GM12801 (cell line): ENCODE measurements at regions not wholly inside any gene's neighbourhood (a gene's known extent, or its start where the extent isn't known, plus 50 kb on each side); places are given as distances from the start of the nearest gene placed in this dataset.

Source experiments
- TF ChIP-seq, protein P1 (sequence below): IDR thresholded peaks from one replicate; pipeline ENCODE4 v1.5.1; 2011; ENCODE audit warnings: control low read depth; ENCODE audit not compliant: insufficient read length; ENCODE audit errors: extremely low read depth

DNA sequence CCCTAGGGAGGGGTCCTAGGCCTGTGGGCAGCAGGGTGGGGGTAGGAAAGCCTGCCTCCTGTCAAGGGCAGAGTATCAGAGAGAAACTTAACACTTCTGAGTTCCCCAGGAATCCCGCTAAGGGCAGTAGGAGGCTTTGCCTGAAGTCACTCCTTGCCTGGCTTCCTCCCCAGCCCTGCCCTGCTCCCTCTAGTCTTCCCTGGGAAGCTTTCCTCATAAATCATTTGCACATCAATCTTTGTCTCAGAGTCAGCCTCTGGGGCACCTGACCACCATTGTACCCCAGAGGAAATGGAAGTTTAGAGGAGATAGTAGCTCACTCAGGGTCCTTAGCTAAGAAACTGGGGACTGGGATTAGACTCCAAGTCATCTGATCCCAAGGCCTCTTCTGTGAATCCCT lies 129.4 kb upstream of the TLE3 start:
- TF ChIP-seq, protein P1, sequence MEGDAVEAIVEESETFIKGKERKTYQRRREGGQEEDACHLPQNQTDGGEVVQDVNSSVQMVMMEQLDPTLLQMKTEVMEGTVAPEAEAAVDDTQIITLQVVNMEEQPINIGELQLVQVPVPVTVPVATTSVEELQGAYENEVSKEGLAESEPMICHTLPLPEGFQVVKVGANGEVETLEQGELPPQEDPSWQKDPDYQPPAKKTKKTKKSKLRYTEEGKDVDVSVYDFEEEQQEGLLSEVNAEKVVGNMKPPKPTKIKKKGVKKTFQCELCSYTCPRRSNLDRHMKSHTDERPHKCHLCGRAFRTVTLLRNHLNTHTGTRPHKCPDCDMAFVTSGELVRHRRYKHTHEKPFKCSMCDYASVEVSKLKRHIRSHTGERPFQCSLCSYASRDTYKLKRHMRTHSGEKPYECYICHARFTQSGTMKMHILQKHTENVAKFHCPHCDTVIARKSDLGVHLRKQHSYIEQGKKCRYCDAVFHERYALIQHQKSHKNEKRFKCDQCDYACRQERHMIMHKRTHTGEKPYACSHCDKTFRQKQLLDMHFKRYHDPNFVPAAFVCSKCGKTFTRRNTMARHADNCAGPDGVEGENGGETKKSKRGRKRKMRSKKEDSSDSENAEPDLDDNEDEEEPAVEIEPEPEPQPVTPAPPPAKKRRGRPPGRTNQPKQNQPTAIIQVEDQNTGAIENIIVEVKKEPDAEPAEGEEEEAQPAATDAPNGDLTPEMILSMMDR: no peak

DNA sequence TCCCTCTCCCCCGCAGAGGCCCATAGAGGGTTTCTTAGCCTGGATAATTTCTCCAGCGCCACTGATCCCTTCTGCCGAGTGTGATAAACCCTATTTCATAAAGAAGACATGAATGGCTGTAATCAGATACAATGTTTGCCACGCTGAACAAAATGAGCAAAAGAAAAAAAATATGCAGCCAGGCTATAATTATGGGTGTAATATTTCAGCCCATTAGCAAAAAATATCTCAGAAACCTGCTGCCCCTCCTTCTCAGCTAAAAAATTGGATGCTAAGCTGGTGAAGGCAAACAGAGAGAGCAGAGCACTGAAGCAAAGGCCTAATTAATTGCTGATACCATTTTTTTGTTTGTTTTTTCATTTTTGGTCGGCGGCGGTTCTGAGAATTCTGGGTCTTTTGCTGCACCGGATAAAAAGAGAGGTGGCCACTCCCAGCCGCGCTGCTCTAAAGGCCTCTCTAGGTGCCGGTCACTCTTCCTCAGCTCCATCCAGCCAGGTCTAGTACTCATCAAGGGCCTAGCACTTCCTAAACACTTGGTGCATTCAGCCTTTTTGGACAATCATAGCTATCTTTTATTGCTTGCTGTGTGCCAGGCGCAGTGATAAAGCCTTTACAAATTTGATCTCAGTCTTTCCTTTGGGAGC lies 128.7 kb upstream of the TLE3 start:
- TF ChIP-seq, protein P1: no peak

DNA sequence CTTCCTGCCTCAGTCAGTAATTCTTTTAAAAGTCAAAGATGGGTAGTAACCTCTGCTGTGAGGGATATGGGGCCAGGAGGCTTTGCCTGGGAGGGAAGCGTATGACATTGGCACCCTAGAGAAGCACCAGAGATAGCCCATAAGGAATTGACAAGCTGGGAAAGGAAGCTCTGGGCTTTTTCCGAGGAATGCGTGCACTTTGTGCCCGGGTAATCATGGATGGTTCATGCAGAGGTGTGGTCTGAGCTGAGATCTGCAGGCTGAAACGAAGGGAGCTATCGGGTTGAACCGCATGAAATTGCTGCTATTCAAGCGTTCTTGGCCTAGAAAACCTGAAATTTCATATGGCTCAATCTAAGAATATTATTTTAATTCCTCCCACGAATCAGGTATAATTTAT lies 127.7 kb upstream of the TLE3 start:
- TF ChIP-seq, protein P1: no peak

DNA sequence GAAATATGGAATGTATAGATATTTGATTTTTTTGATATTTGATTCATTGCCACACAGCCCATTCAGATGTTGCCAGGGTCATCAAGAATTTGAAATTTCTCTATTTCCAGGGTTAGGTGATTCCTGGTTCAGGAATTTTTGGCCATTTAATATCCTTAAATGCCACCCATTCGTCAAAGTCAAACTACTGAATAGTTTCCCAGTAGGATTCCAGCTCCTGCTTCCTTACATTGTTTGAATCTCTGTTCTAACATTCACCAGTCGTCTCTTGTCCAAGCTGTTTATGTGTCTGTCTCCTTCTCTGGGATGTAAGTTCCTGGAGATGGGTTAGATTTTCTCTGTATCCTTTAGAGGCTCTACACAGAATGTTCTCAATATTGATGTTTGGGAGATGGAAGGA lies 124.9 kb upstream of the TLE3 start:
- TF ChIP-seq, protein P1: no peak

DNA sequence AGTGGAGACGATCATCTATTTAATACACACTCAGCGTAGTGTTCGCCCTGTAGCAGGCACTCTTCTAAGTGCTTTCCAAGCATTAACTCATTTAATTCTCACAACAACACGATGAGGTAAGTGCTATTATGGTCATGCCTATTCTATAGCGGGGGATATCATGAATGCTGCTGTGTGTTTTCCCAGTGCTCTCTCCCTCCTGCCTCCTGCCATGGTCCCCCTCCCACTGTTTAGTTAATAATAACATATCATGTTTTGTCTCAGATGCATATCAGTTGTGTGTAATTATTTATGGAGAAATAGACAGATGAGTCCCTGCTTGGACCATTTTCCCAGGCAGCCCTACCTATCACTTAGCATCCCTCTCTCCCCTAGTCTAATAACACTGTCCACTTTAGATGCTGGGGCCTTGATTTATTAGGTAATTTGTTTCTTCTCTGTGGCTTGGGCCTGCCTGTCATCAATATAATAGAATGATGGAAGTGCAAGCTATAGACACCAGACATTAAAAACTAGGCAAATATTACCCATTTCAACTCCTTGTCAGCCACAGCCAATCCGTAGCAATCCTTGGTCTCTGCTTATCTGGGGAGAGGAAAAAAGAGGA lies 122.9 kb upstream of the TLE3 start:
- TF ChIP-seq, protein P1: no peak

DNA sequence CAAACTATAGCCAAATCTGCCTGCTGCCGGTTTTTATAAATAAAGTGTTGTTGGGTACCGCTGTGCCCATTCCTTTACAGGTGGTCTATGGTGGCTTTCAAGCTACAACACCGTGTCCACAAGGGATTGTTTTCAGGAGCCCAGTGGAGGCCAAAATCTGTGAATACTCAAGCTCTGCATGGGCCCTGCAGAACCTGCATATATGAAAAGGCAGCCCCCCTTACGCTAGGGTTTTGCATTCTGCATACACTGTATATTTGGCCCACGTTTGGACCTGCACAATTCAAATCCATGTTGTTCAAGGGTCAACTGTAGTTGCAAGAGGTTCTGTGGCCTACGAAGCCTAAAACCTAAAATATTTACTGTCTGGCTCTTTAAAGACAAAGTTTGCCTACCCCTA lies 122.2 kb upstream of the TLE3 start:
- TF ChIP-seq, protein P1: no peak

DNA sequence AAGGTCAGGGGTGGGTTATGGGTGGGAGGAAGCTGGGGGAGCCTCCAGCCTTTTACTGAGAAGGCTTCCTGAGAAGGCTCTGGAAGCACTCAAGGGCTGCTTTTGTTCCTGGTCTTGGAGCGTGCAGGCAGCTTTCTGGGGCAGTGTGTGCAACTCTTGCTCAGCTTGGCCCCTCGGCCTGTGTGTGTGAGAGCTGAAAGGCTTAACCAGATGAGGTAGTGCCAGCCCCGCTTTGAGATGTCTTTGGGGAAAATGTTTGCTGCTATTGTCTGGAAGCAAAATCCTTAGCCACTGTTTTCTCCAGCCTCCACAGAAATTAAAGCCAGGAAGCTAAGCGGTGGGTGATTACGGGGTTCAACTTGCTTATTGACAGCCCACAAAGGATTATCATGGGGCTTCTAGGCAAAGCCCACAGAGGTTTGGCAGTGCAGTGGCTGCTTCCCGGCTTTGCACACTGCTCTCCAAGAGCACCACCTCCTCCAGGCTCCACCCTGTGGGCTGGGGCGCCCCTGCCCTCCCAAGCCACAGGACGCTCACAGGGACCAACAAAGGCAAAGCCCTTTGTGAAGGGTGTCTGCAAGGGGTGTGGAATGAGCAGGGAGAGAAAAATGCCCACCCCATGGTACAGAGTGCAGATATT lies 121.7 kb upstream of the TLE3 start:
- TF ChIP-seq, protein P1: no peak
